DMS153 treated with DMSO at 0.1 percent for 48 hours (cell line): ENCODE measurements at regions not wholly inside any gene's neighbourhood (a gene's known extent, or its start where the extent isn't known, plus 50 kb on each side); places are given as distances from the start of the nearest gene placed in this dataset.
"Not testable (repeated sequence)": the region's sequence is repeated elsewhere in the genome, so short reads cannot be mapped to it uniquely, and the experiment has no call there.

Experiments
- DNase-seq: peaks from one replicate; lab custom pipeline; 2025; ENCODE audit not compliant: unreplicated experiment; lab: John Stamatoyannopoulos, UW

DNA sequence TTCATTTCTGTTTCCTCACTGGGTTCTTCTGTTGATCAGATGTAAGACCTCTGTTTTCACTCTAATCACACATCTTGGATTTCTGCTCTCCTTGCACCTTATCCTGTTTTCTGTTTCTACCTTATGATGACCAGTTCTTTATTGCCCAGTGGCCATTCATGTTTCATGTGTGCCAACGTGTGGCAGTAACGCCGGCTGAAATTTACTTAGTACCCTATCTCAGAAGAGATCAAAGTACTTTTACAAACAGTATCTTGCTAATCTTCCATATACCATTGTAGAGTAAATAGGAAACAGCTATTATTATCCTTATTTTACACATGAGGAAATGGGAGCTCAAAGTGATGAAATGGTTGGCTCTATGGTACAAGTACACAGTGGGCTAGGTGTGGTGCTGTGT lies 74.0 kb downstream of the GATA3 start:
- no peak for DNase-seq

DNA sequence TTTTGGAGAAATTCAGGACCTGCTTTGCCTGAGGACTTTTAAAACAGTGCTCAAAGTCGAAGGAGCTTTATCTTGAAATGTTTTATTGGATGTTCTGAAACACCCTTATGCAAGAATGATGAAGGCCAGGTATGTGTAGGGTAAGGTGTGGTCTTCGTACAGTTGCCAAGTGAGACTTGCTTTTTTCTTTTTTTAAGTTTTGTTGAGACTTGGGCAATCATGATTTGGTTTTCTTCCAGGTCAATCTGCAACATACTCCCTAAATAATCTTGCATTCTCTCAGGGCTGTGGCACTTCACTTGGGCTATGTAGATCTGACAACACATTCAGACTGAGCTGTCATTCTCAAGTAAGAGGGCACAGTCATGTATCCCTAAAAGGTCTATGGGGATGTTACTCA lies 75.0 kb downstream of the GATA3 start:
- no peak for DNase-seq

DNA sequence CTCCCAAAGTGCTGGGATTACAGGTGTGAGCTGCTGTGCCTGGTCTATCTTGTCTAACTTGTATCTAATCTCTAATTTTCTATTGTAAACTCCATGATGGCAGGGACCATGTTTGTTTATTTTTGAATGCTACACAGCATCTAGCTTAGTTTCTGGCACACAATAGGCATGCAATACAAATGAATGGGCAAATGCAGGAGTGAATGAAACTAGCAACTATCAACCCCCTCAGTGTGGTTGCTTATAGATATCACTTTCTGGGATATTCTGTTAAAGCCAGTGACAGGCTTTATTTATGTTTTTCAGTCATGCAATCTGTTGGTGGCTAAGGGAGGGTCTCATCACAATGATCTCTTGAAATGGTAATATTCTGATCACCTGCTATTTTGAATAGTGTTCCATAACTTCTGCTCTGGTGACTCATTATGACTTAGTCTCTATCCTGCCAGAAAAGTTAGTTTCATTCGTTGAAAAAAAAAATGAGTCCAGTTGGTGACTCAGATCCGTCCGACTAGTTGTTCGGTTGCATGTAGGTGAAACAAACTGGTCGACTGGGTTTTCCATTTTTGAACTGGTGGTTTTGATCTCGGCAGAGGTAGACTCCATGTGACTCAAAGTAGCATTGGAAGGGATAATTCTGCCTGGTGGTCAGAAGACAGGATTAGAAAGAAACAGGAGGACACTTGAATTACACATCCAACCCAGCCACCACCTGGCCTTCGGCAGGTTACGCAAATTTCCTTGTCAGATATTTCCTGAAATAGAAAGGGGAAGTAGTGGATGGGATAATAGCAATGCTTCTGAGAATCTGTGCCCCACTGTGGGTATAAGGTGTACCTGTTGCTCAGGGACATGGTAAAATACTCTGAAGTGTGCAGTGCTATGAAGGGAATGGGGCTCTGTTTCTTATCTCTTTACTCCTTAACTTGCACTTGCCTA lies 76.8 kb downstream of the GATA3 start:
- no peak for DNase-seq

DNA sequence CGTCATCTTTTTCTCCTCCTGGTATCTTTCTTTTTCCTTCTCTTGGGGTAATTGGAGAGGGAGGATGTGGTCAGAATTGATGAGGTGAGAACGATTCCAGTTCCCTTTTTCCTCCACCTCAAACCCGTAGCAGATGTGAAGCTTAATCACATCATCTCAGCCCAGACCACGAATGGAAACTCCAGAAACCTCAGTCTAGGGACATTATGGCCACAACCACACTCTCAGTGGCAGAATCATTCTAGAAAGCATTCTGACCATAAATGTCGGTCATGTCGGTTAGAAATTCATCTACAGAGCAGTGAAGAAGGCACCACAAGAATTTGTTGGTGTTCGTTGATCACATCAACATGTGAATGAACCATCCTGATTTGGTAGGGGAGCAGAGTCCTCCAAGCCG lies 78.7 kb downstream of the GATA3 start:
- no peak for DNase-seq

DNA sequence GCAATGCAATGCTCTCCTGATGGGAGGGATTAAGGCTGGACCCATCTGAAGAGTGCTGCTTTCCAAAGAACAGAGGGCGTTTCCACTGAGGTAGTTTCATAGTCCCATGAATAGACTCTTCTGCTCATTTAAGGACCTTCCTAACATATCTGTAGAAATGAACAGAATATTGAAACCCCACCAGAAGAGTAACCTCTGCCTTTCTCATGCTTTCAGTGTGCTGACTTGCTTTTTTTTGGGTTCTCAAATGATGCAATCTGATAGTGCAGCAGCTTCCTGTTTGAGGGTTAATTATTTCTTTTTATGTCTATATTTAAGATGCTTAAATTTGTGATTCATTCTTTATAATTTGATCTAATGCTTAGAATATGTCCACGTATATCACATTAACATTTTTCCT lies 82.2 kb downstream of the GATA3 start:
- no peak for DNase-seq

DNA sequence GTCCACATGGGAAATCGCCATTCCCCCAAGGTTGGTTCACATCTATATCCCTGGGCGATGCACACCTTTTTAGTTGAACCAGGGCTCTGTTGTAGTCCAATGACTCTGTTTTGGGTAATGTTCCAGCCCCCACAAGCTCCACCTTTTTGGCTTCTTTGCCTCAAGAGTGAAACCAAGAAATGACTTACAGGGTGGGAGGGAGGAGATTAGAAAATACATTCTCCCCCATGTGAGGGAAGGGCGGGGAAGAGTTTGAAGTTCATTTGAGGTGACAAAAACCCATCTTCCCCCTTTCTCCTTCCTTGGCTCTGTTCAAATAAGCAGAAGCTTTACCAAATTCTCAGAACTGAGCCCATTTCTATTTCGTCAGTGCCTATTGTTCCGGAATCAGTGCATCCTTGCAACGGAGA lies 82.8 kb downstream of the GATA3 start:
- DNase-seq, result no peak

DNA sequence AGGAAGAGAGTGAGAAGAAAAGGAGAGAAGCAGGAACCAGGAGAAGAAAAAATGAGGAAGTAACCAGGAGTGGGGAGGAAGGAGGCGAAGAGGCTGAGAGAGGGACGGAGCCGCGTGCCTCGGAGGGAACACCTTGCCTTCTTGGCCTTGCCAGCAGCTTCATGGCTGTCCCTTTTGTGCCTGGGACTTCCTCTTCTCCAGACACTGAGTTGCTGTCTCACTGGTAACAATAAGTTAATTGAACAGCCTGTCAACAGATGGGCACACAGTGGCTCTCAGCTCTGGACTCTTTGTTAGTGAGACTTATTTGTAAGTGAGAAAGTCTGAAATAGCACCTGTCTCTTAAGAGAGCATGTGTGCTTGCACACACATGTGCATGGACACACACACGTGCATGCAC lies 83.2 kb downstream of the GATA3 start:
- no peak for DNase-seq

DNA sequence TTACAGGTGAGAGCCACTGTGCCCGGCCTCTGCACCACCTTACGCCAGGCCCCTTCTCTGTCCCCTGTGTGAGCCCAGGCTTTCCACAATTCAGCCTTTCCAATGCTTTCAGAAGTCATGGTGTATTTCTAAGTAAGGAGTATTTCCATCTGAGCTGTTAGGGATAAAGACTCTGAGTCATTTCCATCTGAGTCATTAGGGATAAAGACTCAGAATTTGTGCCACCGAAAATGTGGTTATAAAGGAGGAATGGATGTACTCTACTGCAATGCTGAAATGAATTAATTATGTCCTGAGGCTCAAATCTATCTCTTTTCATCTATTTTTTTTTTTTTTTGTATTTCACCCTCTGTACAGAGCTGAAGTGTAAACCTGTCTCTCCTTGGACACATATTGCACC lies 84.0 kb downstream of the GATA3 start:
- no peak for DNase-seq

DNA sequence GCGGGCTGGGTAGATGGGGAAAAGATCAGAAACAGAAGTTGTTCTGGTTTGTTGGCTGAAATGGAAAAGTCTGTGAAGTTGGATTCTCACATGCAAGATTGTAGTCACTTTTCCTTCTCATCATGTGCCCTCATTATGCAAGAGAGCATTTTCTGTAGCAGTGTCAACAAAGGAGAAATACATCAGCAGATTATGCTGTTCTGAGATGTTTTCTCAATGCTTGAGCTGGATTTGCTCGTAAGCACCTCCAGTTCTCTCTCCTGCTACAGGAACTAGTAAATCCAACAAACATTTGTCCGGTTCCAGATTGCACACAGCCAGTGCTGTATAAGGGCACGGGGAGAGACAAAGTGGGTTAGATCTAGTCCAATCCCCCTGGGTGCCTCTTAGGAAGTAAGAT lies 90.0 kb downstream of the GATA3 start:
- no peak for DNase-seq

DNA sequence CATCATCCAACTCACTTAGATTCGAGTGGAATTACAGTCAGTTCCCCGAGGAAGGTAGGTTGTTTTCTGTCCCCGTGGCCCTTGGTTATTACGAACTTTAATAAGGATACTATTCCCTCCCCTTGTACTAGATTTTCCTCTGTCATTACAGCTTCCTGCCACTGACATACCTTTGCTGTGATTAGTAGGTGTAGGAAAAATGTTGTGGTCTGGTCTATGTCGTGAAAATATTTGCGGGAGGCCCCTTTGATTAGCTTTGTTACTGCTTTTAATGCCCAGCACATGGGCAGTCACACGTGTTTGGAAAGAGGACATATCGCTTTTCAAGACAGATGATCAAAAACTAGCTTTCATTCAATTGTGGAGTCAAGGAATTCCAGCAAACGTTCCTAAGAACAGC lies 92.2 kb downstream of the GATA3 start:
- DNase-seq, result no peak

DNA sequence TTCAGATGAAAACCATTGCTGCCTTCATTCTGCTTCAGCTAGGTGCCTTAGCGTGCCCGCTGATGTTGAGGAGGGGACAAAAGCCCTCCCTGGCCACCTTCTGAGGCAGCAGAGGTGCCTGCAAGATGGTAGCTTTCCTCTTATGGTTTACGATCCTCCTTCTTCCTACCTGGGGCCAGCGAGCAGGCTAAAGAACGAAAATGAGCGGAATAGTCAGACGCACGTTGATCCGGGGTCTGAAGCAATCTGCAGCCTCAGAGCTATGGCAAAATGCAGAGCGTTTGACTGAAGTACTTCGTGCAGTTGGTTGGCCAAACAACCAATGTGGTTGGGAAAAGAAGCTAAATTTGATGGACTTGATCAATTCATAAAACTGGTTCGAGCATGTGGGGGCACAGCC lies 95.5 kb downstream of the GATA3 start:
- DNase-seq, result no peak

DNA sequence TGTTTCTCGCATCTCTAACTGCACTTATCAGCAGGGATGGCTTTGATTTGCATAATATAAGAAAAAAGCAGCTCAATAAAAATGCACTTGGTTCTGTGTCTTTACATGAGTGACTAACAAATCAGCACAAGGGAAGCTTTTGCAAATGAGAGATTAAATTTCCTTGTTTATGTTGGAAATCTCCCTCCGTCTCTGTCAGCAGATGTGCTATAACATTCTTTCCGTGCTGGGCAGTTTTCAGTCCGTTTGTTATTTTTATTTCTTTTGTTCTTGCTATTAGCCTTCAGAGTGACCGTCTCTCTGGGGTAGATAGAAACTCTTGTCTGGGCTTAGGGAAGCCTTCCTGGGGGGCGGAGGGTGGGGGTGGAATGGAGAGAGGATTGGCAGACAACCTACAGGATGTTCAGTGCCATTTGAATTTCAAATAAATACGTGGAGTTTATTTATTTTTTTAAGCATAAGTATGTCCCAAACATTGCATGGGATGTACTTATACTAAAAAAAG lies 96.0 kb downstream of the GATA3 start:
- no peak for DNase-seq

DNA sequence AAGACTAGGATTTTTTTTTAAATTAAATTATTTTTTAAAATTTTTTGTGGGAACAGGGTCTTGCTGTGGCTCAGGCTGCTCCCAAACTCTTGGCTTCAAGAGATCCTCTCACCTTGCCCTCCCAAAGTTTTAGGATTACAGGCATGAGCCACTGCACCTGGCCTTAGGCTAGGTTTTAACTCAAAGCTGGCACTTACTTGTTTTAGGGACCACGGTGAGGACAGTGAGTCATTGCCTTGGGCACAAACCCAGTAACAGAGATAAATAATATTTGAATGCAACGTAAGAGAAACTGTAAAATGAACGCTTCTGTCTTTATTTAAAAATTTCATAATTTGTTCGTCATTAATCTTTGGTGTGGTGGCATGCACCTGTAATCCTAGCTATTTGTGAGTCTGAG lies 96.6 kb downstream of the GATA3 start:
- no peak for DNase-seq

DNA sequence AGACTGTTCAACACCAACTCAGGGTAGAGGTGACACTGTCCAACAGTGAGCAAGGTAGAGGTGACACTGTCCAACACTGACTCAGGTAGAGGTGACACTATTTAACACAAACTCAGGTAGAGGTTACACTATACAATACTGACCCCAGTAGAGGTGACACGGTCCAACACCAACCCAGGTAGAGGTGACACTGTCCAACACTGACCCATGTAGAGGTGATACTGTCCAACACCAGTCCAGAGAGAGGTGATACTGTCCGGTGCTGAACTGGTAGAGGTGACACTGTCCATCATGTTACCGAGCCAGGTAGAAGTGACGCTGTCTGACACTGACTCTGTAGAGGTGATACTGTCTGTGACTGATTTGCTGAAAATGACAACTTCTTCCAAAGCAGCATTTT lies 102.4 kb downstream of the GATA3 start:
- DNase-seq, result no peak

DNA sequence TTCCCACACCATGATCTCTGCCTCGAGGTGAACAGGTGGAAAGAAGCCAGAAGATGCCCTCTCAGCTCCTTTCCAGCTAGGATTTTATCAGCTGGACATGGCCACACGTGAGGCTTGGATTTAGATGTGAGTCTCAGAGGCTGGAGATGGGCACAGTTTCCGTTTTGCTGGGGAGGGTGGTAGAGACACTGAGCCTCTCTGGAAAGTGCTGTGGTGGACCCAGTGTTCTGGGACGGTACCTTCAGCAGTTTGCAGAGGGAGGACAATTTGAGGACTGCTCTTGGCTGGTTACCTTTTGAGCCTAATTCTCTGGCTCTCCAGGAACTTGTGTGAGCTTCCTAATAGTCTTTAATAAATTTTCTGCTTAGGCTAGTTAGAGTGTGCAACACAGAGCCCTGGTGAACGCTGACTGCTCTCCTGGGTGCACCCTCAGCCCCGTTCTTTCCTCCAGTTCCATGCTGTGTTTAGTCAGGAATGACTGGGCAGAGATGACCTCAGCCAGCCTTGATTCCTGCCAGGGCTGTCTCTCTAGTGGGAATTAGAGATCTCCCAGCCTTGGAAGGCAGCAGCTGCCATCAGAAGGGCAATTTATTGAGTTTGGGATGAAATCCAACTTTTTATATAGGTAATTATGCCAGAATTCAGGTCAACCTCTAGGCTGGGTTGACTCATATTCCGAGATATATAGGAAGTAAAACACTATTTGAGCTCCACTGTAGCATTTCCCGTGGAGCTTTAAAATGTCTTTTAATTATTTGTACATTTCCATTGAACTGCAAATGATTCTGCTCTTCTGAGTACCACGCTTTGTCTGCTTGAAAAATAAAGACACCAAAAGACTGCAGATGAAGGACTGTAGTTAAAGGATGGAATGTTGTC lies 103.9 kb downstream of the GATA3 start:
- DNase-seq, result no peak

DNA sequence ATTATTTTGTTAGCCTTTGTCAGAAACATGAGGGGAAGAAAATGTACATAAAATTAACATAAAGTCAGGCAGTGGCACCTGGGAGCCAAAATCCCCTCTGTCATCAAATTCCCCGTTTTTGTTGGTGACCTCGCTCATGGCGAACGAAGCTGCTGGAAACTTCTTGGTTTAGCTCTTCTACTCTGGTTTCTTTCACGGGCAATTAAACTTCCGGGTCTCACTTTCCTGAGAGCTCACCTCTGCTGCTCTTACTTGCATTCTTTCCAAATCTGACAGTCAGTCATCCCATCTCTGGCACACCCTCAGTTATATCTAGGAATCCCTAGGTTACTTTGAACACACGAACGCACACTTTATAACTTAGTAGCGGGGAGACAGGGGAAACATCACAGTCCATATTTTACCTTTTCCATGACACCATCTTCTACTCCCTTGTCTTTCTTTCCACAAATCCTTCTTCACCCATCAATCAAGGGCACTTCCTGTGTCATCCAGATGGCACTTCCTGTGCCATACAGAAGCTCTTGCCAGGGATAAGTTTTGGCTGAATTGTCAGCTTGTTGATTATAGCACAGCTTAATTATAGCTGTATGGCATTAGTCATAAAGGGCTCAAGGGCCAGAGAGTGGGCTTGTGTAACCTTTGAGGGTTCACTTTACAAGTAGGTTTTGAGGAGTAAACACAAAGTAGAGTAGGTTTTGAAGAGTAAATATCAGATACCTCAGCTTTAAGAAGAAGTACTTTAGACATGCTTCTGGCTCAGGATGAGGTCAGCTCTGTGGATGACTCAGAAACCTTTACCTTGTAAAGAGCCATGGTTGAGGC lies 105.1 kb downstream of the GATA3 start:
- DNase-seq, result no peak

DNA sequence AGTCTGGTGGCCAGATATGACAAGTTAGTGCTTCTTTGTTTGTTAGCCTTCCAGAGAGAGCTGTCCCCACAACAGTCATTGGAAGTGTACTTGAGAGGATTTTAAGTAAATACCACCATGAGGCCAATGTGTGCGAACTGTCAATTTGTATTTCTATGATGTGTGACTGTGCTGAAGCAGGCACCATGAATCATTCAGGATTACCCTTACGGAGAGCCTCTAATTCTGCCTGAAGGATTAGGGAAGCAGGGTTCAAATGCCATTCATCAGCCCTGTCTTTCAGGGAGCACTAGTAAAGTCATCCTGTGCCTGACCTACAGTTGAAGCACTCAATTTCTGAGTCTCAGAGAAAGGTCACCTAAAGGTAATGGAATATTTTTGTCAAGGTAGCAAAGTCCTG lies 109.3 kb downstream of the GATA3 start:
- no peak for DNase-seq

DNA sequence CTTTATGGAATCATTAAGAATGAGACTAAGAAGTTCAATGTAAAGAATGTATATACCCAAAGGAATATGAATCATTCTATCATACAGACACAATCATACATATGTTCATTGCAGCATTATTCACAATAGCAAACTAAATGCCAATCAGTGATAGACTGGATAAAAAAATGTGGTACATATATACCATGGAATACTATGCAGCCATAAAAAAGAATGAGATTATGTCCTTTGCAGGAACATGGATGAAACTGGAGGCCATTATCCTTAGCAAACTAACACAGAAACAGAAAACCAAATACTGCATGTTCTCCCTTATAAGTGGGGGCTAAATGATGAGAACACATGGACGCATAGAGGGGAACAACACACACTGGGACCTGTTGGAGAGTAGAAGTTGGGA lies 110.2 kb downstream of the GATA3 start:
- not testable (repeated sequence) for DNase-seq

DNA sequence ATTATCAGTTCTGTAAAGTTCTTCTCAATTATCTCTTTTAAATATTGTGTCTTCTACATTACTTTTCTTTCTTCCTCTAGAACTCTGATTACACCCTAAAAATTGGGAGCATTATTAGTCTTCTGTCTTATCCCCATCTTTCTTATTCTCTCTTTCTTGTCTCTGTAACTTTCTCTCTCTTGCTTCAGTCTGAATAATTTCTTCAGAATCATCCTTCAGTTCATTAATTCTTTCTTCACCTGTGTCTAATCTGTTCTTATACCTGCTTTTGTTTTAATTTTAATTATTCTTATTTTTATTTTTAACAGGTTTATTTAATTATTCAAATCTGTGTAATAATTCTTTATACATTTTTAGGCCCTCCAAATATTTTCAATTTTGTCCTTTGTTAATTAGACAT lies 114.3 kb downstream of the GATA3 start:
- no peak for DNase-seq

DNA sequence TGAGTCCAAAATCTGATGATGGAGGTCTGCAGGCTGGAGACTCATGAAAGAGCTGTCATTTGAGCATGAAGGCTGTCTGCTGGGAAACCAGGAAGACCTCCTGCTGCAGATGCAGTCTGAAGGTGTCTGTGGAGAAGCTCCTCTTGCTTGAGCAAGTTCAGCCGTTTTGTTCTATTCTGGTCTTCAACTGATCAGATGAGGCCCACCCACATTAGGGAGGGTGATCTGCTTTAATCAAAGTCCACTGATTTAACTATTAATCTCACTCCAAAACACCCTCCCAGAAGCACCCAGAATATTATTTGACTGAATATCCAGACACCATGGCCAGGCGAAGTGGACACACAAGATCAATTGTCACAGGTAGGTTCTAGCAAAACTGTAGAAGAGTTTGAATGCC lies 116.5 kb downstream of the GATA3 start:
- no peak for DNase-seq

DNA sequence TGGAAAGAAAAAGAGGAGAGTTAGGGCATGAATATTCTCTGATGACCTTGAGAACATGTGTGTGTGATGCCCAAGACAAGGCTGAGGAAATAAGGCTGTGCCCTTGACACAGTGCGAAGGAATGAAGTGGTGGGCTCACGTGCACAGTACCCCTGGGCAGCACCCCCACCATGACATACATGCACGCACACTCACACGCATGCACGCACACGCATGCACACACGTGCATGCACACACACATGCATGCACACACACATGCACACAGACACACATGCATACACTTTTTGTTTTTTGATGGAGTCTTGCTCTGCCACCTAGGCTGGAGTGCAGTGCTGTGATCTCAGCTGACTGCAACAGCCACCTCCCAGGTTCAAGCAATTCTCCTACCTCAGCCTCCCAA lies 118.1 kb downstream of the GATA3 start:
- DNase-seq, result no peak
